Tibial nerve (tissue), 4 donors: ENCODE measurements at regions not wholly inside any gene's neighbourhood (a gene's known extent, or its start where the extent isn't known, plus 50 kb on each side); places are given as distances from the start of the nearest gene placed in this dataset.

Experiments
- DNase-seq, 2 donors: peaks; one replicate each; pipeline ENCODE4 v3.0.0-alpha.2; 2019; ENCODE audit warnings: low spot score in 2 of 2
- H3K27ac ChIP-seq, 4 donors: fragments of 200-600 bp; sonication (generic) in 3 of 4; one replicate each; pipeline ENCODE4 v1.5.1; 2017 to 2019; ENCODE audit warnings: mild to moderate bottlenecking in 1 of 4
- H3K27me3 ChIP-seq, 2 donors: fragments of 200-600 bp; sonication (generic) in 1 of 2; one replicate each; pipeline versions ENCODE4 v1.5.1 to v1.6.0; 2017 to 2019
- H3K36me3 ChIP-seq, 3 donors: fragments of 200-600 bp; sonication (generic); one replicate each; pipeline ENCODE4 v1.5.1; 2018 to 2019
- H3K4me1 ChIP-seq, 4 donors: fragments of 200-600 bp; sonication (generic) in 3 of 4; one replicate each; pipeline ENCODE4 v1.5.1; 2017 to 2019
- H3K4me3 ChIP-seq, 4 donors: fragments of 200-600 bp; sonication (generic) in 3 of 4; one replicate each; pipeline ENCODE4 v1.5.1; 2017 to 2019; ENCODE audit warnings: mild to moderate bottlenecking in 1 of 4, moderate library complexity in 1 of 4
- H3K9me3 ChIP-seq, 4 donors: fragments of 200-600 bp; sonication (generic) in 3 of 4; one replicate each; pipeline ENCODE4 v1.5.1; 2017 to 2019
- CTCF ChIP-seq, 5 experiments: fragments of 200-600 bp in 3 of 5; fragments of 450-650 bp in 2 of 5; sonication (generic) in 3 of 5; IDR thresholded peaks; one replicate each; pipeline ENCODE4 v1.5.1; 2016 to 2019; ENCODE audit warnings: antibody characterized with exemption in 5 of 5, mild to moderate bottlenecking in 3 of 5, moderate library complexity in 2 of 5
- EP300 ChIP-seq, 2 donors: sonication (generic); formaldehyde crosslinking; IDR thresholded peaks; one replicate each; pipeline ENCODE4 v1.6.1; 2017; ENCODE audit warnings: antibody characterized with exemption in 2 of 2, mild to moderate bottlenecking in 1 of 2
- POLR2A ChIP-seq, 2 donors: fragments of 450-650 bp; IDR thresholded peaks; one replicate each; pipeline ENCODE4 v1.6.1; 2017; ENCODE audit warnings: antibody characterized with exemption in 2 of 2, mild to moderate bottlenecking in 2 of 2, moderate library complexity in 2 of 2
- WGBS, 2 donors: methylation state at CpG; one replicate each; pipeline ENCODE4 v1.1.5; 2018; 5-methylcytosine and 5-hydroxymethylcytosine counted together

DNA sequence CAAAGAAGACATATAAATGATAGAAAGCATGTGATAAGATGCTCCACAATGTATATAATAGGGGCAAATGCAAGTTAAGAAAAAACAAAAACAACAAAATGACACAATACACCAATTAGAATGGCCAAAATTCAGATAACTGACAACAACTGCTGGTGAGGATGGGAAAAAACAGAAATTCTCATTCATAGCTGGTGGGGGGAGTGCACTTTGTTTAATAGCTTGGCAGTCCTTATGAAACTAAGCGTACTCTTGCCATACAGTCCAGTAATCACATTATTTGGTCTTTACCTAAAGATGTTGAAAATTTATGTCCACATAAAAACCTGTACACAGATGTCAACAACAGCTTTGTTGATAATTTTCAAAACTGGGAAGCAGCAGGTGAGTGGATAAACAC lies 791.1 kb upstream of the CDH10 start:
- no peak overlapping the region for H3K4me3 ChIP-seq
- H3K27ac ChIP-seq: no peak overlapping the region
- no peaks in the 10 kb centered on the region for H3K9me3 ChIP-seq
- no peak for DNase-seq
- 88 to 94% methylated on average over 1 of the region's 1 CpG for WGBS, 2 donors
- no peaks in the 10 kb centered on the region for H3K36me3 ChIP-seq
- H3K27me3 ChIP-seq: no peaks in the 10 kb centered on the region
- no peaks in the 10 kb centered on the region for H3K4me1 ChIP-seq
- TF ChIP-seq POLR2A (IDR thresholded peaks at IDR 0.05) (no peak), EP300 (IDR thresholded peaks at IDR 0.05) (no peak), CTCF (IDR thresholded peaks at IDR 0.05) (no peak)

- Histone ChIP-seq H3K4me1 (no peaks in the 10 kb centered on the region), H3K27me3 (no peaks in the 10 kb centered on the region), H3K27ac (no peak overlapping the region), H3K4me3 (no peak overlapping the region), H3K9me3 (no peaks in the 10 kb centered on the region), H3K36me3 (no peaks in the 10 kb centered on the region)
- no peak for DNase-seq
- 91 to 98% methylated on average over 1 of the region's 1 CpG for WGBS, 2 donors
- TF ChIP-seq CTCF (IDR thresholded peaks at IDR 0.05) (no peak), EP300 (IDR thresholded peaks at IDR 0.05) (no peak), POLR2A (IDR thresholded peaks at IDR 0.05) (no peak)
These were observed 782.5 kb upstream of the CDH10 start for GRCh38 chr5:25427240-25427639.

DNA sequence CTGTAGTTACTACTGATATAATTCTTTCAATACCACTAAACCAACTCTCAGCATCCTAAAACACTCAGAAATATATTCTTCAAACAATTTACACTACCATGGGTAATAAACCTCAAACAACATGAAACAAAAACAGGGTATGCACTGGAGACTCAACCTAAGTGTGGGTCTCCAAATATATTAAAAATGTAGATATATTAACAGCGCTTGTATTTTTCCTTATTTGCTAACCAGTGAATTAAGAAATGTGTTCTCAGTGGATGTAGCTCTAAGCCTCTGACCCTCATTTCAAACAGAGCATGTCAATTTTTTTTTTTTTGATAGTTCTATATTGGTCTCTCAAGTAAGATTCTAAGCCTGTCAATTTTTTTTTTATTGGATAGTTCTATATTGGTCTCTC lies 778.5 kb upstream of the CDH10 start:
- no peak for TF ChIP-seq POLR2A (IDR thresholded peaks at IDR 0.05)
- no peak for TF ChIP-seq CTCF (IDR thresholded peaks at IDR 0.05)
- no peak for TF ChIP-seq EP300 (IDR thresholded peaks at IDR 0.05)
- 92 to 96% methylated on average over 1 of the region's 1 CpG for WGBS, 2 donors
- no peaks in the 10 kb centered on the region for H3K36me3 ChIP-seq

GRCh38 chr5:25419684-25420083 lies 774.9 kb upstream of the CDH10 start:
- no peaks in the 10 kb centered on the region for H3K9me3 ChIP-seq
- H3K27ac ChIP-seq: no peak overlapping the region
- H3K4me3 ChIP-seq: no peak overlapping the region
- no peaks in the 10 kb centered on the region for H3K27me3 ChIP-seq
- WGBS, 2 donors: 81 to 84% methylated on average over 2 of the region's 2 CpGs
- TF ChIP-seq POLR2A (IDR thresholded peaks at IDR 0.05) (no peak), CTCF (IDR thresholded peaks at IDR 0.05) (no peak), EP300 (IDR thresholded peaks at IDR 0.05) (no peak)
- H3K4me1 ChIP-seq: no peaks in the 10 kb centered on the region
- no peaks in the 10 kb centered on the region for H3K36me3 ChIP-seq
- no peak for DNase-seq

More for the DNA sequence above, 778.5 kb upstream of the CDH10 start:
- Histone ChIP-seq H3K4me1 (no peaks in the 10 kb centered on the region), H3K4me3 (no peak overlapping the region), H3K9me3 (no peaks in the 10 kb centered on the region), H3K27me3 (no peaks in the 10 kb centered on the region), H3K27ac (no peak overlapping the region)
- no peak for DNase-seq

DNA sequence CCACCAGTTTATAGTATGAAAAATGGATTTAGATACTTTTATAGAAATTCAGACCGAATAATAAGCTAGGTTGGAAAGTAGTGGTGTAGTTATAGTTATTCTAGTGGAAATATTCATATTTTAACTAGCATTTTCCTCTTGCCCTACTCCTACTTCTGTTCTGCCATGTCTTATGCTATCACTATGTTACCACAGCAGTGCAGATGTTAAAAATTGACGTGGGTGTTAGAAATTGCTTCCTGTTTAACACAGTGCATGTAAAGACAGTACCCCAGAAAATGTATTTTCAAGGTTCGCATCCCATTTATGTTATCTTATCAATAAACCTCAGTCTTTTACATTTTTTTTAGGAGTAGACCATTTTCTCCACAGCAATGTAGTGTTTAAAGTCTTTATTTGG lies 774.2 kb upstream of the CDH10 start:
- Histone ChIP-seq H3K27ac (no peak overlapping the region), H3K27me3 (no peaks in the 10 kb centered on the region), H3K4me1 (no peaks in the 10 kb centered on the region), H3K9me3 (no peaks in the 10 kb centered on the region), H3K36me3 (no peaks in the 10 kb centered on the region), H3K4me3 (no peak overlapping the region)
- no peak for DNase-seq
- 67 to 81% methylated on average over 3 of the region's 3 CpGs for WGBS, 2 donors
- TF ChIP-seq CTCF (IDR thresholded peaks at IDR 0.05): no peak
- TF ChIP-seq POLR2A (IDR thresholded peaks at IDR 0.05): no peak
- no peak for TF ChIP-seq EP300 (IDR thresholded peaks at IDR 0.05)
